ENCODE measurements at regions not wholly inside any gene's neighbourhood (a gene's known extent, or its start where the extent isn't known, plus 50 kb on each side); places are given as distances from the start of the nearest gene placed in this dataset.

DNA sequence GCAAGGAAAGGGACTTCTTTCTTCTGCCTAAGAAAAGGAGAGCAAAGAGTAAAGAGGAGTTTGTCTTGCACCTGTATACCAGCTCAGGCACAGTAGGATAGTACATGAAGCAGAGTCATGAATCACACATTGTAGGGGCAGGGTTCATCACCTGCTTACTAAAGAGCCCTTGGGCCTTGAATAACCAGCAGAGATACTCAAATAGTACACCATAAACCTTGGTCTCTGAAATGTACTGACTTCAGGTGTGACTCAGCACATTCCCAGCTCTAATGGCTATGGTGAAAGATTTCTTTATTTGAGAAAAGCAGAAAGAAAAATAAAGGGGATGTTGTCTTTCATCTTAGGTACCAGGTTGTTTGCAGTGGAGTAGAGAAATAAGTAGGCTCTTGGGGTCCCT, 122.8 kb downstream of the KDM5D start:
- Histone ChIP-seq H3K9me3 (no peaks in the 10 kb centered on the region), H3K27me3 (no peaks in the 10 kb centered on the region), H3K27ac (no peak overlapping the region), H3K4me3 (no peak overlapping the region), H3K4me1 (no peaks in the 10 kb centered on the region), H3K36me3 (no peaks in the 10 kb centered on the region)
- intact Hi-C loops (cut with DNase I; ENCODE audit: low total_unique reads): no loop called here
- DNase-seq (no peak), ATAC-seq (no peak)
- in situ Hi-C loops (cut with MboI; ENCODE audit: low sequenced_read_pairs in 4 of 4): no loop called here
- TF ChIP-seq, protein P1, sequence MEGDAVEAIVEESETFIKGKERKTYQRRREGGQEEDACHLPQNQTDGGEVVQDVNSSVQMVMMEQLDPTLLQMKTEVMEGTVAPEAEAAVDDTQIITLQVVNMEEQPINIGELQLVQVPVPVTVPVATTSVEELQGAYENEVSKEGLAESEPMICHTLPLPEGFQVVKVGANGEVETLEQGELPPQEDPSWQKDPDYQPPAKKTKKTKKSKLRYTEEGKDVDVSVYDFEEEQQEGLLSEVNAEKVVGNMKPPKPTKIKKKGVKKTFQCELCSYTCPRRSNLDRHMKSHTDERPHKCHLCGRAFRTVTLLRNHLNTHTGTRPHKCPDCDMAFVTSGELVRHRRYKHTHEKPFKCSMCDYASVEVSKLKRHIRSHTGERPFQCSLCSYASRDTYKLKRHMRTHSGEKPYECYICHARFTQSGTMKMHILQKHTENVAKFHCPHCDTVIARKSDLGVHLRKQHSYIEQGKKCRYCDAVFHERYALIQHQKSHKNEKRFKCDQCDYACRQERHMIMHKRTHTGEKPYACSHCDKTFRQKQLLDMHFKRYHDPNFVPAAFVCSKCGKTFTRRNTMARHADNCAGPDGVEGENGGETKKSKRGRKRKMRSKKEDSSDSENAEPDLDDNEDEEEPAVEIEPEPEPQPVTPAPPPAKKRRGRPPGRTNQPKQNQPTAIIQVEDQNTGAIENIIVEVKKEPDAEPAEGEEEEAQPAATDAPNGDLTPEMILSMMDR (IDR thresholded peaks at IDR 0.05 in 4 of 5, conservative IDR thresholded peaks at IDR 0.05 in 1 of 5): no peak
- no peak for TF ChIP-seq POLR2A (IDR thresholded peaks at IDR 0.05)

DNA sequence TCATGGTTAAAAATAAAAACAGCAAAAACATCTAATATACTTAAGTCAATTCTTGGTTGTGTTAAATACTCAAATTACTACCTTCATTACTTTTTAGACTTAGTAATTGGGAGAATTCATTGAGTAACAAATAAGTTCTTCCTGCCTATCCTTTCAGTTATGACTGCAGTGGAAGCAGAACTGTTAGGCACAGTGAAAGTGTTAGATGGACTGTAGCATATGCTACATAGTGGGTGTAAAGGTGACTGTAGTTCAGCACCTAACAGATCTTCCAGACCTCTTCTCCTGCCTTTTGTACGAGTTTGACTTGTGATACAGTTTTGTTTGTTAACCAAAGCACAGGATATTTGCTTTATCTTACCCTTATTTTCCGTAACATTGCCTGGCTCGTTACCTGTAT, 143.4 kb downstream of the KDM5D start:
- DNase-seq (no peak), ATAC-seq (no peak)
- in situ Hi-C loops (cut with MboI; ENCODE audit: low sequenced_read_pairs in 4 of 4): no loop called here
- H3K36me3 ChIP-seq: no peaks in the 10 kb centered on the region
- H3K4me1 ChIP-seq: no peaks in the 10 kb centered on the region
- H3K9me3 ChIP-seq: no peaks in the 10 kb centered on the region
- no peak overlapping the region for H3K27ac ChIP-seq
- H3K4me3 ChIP-seq: no peak overlapping the region
- TF ChIP-seq, protein P1 (IDR thresholded peaks at IDR 0.05 in 4 of 5, conservative IDR thresholded peaks at IDR 0.05 in 1 of 5): no peak
- no peak for TF ChIP-seq POLR2A (IDR thresholded peaks at IDR 0.05)
- H3K27me3 ChIP-seq: no peaks in the 10 kb centered on the region
- intact Hi-C loops (cut with DNase I; ENCODE audit: low total_unique reads): no loop called here

DNA sequence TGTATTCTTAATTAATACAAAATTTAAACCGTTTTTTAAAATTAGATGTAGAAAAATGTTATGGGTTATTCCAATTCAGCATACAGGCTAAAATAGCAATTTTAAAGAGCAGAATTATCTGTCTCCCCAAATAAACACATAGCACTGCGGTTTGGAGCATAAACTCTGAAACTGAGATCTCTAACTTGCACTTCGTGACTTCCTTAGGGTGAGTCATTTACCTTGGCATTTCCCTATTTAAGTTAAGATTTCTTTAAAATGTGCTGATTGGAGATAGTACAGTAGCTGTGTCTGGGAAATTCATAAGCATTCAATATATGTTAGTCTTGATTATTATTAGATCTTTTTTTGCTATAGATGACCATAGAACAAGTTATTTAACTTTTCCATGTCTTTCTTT, 143.8 kb downstream of the KDM5D start:
- H3K9me3 ChIP-seq: no peaks in the 10 kb centered on the region
- no peak for TF ChIP-seq POLR2A (IDR thresholded peaks at IDR 0.05)
- TF ChIP-seq, protein P1 (IDR thresholded peaks at IDR 0.05 in 4 of 5, conservative IDR thresholded peaks at IDR 0.05 in 1 of 5): no peak
- H3K36me3 ChIP-seq: no peaks in the 10 kb centered on the region
- no peaks in the 10 kb centered on the region for H3K27me3 ChIP-seq
- intact Hi-C loops (cut with DNase I; ENCODE audit: low total_unique reads) (no loop called here), in situ Hi-C loops (cut with MboI; ENCODE audit: low sequenced_read_pairs in 4 of 4) (no loop called here)
- DNase-seq: no peak
- no peak overlapping the region for H3K27ac ChIP-seq
- no peaks in the 10 kb centered on the region for H3K4me1 ChIP-seq
- H3K4me3 ChIP-seq: no peak overlapping the region
- ATAC-seq: no peak

DNA sequence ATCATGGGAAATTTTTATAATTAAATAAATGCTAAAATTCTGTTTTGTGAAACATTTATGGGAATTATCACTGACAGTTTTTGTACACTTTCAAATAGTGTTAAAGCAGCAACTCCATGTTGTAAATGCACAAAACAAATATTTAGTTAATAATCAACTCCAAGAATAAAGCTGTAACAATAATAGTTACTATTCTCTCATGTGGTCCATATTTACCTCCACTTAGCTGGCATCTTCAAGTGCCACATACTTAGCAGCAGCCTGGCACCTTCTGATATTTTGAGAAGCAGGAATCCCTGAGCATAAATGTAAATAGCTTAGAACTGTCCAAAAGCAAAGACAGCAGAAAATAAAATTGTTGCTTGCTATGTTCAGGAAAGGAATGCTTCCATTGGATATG, 154.3 kb downstream of the KDM5D start:
- no peak for ATAC-seq

DNA sequence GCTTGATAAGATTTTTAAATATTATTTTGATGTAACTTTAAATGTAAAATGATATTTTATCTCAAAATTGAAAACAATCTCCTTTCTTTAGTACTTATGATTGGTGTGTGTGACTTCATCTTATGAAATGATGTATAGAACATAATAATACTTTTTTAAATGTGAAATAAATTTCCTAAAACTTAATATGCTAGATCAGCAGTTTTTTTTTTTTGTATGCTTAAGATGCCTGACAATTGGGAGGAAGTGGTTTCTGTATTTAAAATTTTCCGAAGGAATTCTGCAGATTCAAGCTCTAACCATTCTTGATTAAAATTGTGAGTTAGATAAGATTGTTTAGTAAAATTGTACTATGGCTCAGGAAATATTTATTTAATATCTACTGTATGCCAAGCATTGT, 154.9 kb downstream of the KDM5D start:
- Histone ChIP-seq H3K4me3 (no peak overlapping the region), H3K27me3 (no peaks in the 10 kb centered on the region), H3K36me3 (no peaks in the 10 kb centered on the region), H3K4me1 (no peaks in the 10 kb centered on the region), H3K9me3 (no peaks in the 10 kb centered on the region), H3K27ac (no peak overlapping the region)
- DNase-seq: no peak
- TF ChIP-seq, protein P1 (IDR thresholded peaks at IDR 0.05 in 4 of 5, conservative IDR thresholded peaks at IDR 0.05 in 1 of 5): no peak
- TF ChIP-seq POLR2A (IDR thresholded peaks at IDR 0.05): no peak
- in situ Hi-C loops (cut with MboI; ENCODE audit: low sequenced_read_pairs in 4 of 4): no loop called here
- no peak for ATAC-seq
- intact Hi-C loops (cut with DNase I; ENCODE audit: low total_unique reads): no loop called here

More for the DNA sequence above, 154.3 kb downstream of the KDM5D start:
- H3K36me3 ChIP-seq: no peaks in the 10 kb centered on the region
- no peak for DNase-seq
- in situ Hi-C loops (cut with MboI; ENCODE audit: low sequenced_read_pairs in 4 of 4): no loop called here
- no peaks in the 10 kb centered on the region for H3K27me3 ChIP-seq
- no peak overlapping the region for H3K27ac ChIP-seq
- H3K4me3 ChIP-seq: no peak overlapping the region
- no peaks in the 10 kb centered on the region for H3K4me1 ChIP-seq
- H3K9me3 ChIP-seq: no peaks in the 10 kb centered on the region
- TF ChIP-seq POLR2A (IDR thresholded peaks at IDR 0.05): no peak
- TF ChIP-seq, protein P1 (IDR thresholded peaks at IDR 0.05 in 4 of 5, conservative IDR thresholded peaks at IDR 0.05 in 1 of 5): no peak
- intact Hi-C loops (cut with DNase I; ENCODE audit: low total_unique reads): no loop called here

All from gastrocnemius medialis (tissue), 4 donors.